SJSA1 (cell line): ENCODE measurements at regions not wholly inside any gene's neighbourhood (a gene's known extent, or its start where the extent isn't known, plus 50 kb on each side); places are given as distances from the start of the nearest gene placed in this dataset.

ENCODE experiments used
- DNase-seq, 2 experiments: peaks; one replicate each; pipeline ENCODE4 v3.0.0-alpha.2; 2015 to 2020; ENCODE audit warnings: low spot score in 2 of 2, low read depth in 1 of 2
- H3K27ac ChIP-seq: fragments of 250-450 bp; sonication (Bioruptor Pico); 2 replicates; pipeline ENCODE4 v1.5.1; 2020; ENCODE audit warnings: mild to moderate bottlenecking, moderate library complexity
- H3K27me3 ChIP-seq: fragments of 250-450 bp; sonication (Bioruptor Pico); replicated peaks from 2 replicates; pipeline ENCODE4 v1.5.1; 2020; ENCODE audit warnings: mild to moderate bottlenecking, moderate library complexity
- H3K36me3 ChIP-seq: fragments of 250-450 bp; sonication (Bioruptor Pico); 2 replicates; pipeline ENCODE4 v1.5.1; 2020; ENCODE audit warnings: mild to moderate bottlenecking
- H3K4me1 ChIP-seq: fragments of 250-450 bp; sonication (Bioruptor Pico); replicated peaks from 2 replicates; pipeline ENCODE4 v1.6.1; 2021; ENCODE audit warnings: mild to moderate bottlenecking
- H3K4me3 ChIP-seq: fragments of 250-450 bp; sonication (Bioruptor Pico); 2 replicates; pipeline ENCODE4 v1.5.1; 2020; ENCODE audit warnings: mild to moderate bottlenecking
- H3K9me3 ChIP-seq: fragments of 250-450 bp; sonication (Bioruptor Pico); replicated peaks from 2 replicates; pipeline ENCODE4 v1.5.1; 2020; ENCODE audit warnings: mild to moderate bottlenecking

DNA sequence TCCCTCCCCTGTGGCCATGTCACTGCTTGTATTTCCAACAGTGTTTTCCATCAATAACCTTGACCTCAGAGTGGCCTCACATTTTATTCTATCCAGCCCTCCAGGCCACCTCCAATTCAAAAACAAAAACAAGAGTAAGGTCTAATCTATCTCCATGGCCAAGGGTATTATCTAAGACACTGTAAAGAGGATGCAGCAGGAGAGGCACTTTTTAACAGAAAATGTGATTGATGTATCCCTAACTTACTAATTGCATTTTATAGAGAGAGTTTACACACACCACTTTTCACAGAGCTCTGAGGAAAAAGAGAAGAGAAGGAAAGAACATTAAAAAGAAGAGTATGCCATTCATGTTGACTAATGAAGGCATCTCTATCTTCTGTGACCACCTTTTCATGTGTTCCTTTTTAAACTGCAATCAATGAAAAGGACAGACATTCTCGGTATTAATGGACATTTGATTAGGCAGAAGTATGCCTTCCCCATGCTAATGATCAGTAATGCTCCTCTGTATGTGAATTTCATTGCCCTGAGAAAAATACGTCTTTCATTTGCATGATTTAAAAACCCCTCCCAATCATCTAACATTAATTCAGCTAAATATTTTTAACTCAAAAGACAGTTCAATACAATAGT lies 653.3 kb upstream of the POU3F3 start:
- Histone ChIP-seq H3K4me3 (no peak overlapping the region), H3K36me3 (no peaks in the 10 kb centered on the region), H3K27ac (no peak overlapping the region), H3K27me3 (no peaks in the 10 kb centered on the region), H3K4me1 (no peaks in the 10 kb centered on the region), H3K9me3 (no peaks in the 10 kb centered on the region; the same call in 1 of the 2 replicates)
- DNase-seq: no peak

DNA sequence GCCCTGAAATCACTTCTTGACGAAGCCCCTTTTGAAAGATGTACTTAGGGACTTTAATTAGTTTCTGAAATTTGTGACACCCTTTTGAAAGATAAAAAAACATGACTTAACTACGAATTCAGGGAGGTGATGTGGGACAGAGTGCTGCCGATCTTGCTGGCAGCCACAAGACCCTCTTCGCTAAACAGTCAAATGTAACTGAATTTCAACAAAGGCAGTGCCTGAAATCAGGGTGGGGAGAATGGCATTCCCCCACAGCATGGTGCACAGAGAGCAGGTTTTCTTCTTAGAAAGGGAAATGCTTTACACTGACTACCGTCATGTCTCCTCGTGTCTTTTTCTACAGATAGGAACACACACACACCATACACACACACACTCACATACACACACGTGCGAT lies 640.2 kb upstream of the POU3F3 start:
- no peak overlapping the region for H3K27ac ChIP-seq
- DNase-seq: no peak
- H3K27me3 ChIP-seq: no peaks in the 10 kb centered on the region
- H3K36me3 ChIP-seq: no peaks in the 10 kb centered on the region
- H3K4me3 ChIP-seq: no peak overlapping the region
- H3K9me3 ChIP-seq: no peaks in the 10 kb centered on the region
- H3K4me1 ChIP-seq: no peaks in the 10 kb centered on the region

DNA sequence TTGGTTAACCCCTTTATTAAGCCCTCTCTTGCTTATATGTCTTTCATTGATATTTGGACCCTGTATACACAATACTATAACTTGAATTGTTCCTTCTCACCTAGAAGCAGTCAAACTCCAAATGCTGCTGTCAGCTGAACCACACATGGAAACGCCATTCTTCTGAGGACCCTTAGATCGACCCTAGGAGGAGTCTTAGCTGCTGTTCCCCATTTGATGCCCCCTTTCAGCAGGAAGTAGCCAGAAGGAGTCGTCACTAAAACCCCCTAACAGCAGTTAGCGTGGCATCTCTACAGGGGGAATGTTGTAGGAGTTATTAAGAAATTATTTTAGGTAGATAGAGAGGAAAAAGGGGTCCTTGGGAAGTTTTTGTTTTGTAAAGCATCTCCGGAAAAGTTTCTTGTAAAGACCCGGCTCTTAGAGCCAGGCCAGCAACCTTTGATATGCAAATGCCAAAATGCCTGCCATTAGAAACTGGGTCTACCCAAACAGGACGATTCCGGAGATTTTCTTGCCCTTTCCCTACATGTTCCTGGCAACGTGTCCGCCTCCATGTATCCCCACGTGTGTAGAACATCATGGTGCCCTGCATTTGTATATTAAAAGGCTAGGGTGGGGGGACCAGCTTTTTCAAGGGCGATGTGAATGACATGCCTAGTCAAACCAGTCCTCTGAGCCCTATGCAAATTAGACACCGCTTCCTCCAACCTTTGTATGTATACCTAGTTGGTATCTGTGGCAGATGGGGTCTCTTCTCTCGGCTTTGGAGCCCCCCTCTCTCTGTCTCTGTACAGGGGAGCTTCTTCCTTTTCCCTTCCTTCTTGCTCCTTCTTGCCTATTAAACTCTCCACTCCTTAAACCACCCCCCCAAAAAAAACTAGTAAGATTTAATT lies 638.4 kb upstream of the POU3F3 start:
- H3K4me3 ChIP-seq: no peak overlapping the region
- no peaks in the 10 kb centered on the region for H3K36me3 ChIP-seq
- no peaks in the 10 kb centered on the region for H3K27me3 ChIP-seq
- no peaks in the 10 kb centered on the region for H3K4me1 ChIP-seq
- H3K27ac ChIP-seq: no peak overlapping the region
- no peaks in the 10 kb centered on the region for H3K9me3 ChIP-seq
- no peak for DNase-seq

DNA sequence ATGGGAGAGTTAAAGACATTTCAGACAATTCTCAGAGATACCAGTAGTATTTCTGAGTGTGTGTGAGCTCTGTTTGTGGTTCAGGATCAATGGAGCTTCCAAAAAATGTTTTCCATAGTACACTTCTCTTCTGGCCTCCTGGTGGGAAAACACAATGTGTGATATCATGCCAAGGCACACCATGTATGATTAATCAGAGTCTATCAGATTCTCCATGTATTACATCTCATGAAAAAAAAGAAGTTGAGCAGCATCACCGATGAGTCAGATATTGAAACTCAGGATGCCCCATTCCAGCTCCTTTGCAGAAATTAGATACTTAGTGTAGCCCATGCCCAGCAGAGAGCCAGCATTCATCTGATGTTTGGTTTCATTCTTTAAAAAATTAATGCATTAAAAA lies 620.3 kb upstream of the POU3F3 start:
- 0 out of 2 replicates have a peak, but pooled peaks cover 2% of the 10 kb centered on the region for H3K9me3 ChIP-seq
- no peak for DNase-seq
- H3K4me3 ChIP-seq: no peak overlapping the region
- H3K27ac ChIP-seq: no peak overlapping the region
- H3K4me1 ChIP-seq: no peaks in the 10 kb centered on the region
- no peaks in the 10 kb centered on the region for H3K27me3 ChIP-seq
- no peaks in the 10 kb centered on the region for H3K36me3 ChIP-seq

DNA sequence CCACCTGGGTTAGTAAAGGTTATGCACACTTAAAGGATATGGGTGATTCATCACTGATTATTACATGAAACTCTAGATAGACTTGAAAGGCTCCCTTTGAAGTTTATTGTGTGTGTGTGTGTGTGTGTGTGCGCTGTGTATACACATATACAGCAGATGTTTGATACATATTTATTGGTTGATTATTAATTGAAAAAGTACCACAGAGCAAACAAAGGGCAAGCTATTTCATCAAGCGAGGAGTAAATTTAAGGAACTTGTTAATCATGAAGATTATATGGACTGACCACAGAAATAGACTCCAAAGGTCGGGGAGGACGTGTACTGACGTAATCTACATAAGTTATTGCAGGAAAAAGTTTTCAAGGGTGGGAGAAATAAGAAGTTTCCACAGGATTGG lies 617.4 kb upstream of the POU3F3 start:
- no peaks in the 10 kb centered on the region for H3K27me3 ChIP-seq
- no peak for DNase-seq

DNA sequence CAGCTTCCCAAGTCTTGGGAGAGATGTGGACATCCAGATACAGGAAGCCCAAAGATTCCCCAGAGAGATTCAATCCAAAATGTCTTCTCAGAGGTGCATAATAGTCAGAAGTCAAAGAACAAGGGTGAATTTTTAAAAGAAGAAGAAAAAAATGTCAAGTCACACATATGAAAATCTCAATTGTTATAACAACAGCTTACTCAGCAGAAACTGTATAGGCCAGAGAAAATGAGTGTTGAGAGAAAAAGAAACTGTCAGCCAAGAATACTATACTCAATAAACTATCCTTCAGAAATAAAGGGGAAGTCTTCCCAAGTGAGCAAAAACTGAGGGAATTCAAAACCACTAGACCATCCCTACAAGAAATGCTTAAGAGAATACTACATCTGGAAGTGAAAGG lies 612.9 kb upstream of the POU3F3 start:
- H3K27me3 ChIP-seq: no peaks in the 10 kb centered on the region
- H3K27ac ChIP-seq: no peak overlapping the region
- no peaks in the 10 kb centered on the region for H3K4me1 ChIP-seq
- no peaks in the 10 kb centered on the region for H3K36me3 ChIP-seq
- H3K4me3 ChIP-seq: no peak overlapping the region
- DNase-seq: no peak
- 0 out of 2 replicates have a peak, but pooled peaks cover 2% of the 10 kb centered on the region for H3K9me3 ChIP-seq

More for the DNA sequence above, 617.4 kb upstream of the POU3F3 start:
- Histone ChIP-seq H3K4me3 (no peak overlapping the region), H3K27ac (no peak overlapping the region), H3K4me1 (no peaks in the 10 kb centered on the region), H3K9me3 (0 out of 2 replicates have a peak, but pooled peaks cover 2% of the 10 kb centered on the region), H3K36me3 (no peaks in the 10 kb centered on the region)

DNA sequence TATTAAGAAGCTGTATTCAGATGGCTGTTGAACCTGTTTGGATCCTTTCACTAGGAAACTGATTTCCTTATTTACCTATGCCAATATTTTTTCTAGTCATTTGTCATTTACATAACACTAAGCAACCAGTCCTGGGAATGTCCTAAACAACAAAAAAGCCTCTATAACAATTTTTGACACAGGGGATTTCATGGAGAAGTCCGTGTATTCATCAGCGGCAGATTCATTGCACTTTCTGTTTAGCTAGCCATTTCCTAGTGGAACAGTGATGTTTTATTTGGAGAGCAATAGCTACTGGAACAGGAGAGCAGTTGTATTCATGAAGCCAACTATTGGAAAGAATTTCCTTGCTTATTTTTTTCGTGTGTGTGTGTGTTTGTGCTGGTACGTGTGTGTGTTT lies 604.3 kb upstream of the POU3F3 start:
- no peaks in the 10 kb centered on the region for H3K9me3 ChIP-seq
- no peaks in the 10 kb centered on the region for H3K4me1 ChIP-seq

DNA sequence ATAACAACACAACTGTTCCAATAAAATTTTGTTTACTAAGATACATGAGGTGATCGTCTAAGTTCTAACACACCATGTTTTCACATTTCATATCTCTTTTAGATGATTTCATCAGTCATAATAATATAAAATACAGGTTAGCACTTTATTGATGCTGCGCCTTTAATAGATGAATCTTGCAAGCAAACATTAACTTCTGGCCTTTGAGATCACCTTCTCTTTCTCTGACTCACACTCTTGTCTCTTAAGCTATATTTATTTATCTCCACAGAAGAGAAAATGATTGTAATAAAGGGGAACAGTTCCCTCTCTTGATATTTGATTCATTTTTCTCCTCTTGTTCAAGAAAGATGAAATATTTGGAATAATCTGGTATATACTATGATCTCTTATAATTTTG lies 603.3 kb upstream of the POU3F3 start:
- H3K36me3 ChIP-seq: no peaks in the 10 kb centered on the region
- H3K4me3 ChIP-seq: no peak overlapping the region
- no peaks in the 10 kb centered on the region for H3K27me3 ChIP-seq
- no peak for DNase-seq
- H3K4me1 ChIP-seq: no peaks in the 10 kb centered on the region
- no peak overlapping the region for H3K27ac ChIP-seq
- no peaks in the 10 kb centered on the region for H3K9me3 ChIP-seq

More for the DNA sequence above, 604.3 kb upstream of the POU3F3 start:
- Histone ChIP-seq H3K36me3 (no peaks in the 10 kb centered on the region), H3K27ac (no peak overlapping the region), H3K27me3 (no peaks in the 10 kb centered on the region), H3K4me3 (no peak overlapping the region)
- no peak for DNase-seq

DNA sequence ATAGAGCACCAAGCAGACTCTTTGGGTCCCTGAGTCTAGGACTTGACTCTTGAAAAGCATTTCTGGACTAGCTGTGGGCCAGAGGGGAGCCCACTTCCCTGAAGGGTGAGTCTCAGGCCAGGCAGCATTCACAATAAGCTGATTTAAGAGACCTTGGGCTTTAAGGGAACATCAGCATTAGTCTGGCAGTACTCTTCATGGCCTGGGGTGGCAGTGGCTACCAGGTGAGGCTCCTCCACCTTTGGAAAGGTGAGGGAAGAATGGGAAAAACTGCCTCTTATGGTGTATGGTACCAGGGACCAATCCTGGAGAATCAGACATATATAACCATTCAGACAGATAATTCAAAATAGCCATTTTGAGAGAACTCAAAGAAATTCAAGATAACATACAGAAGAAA lies 599.9 kb upstream of the POU3F3 start:
- H3K4me3 ChIP-seq: no peak overlapping the region
- H3K9me3 ChIP-seq: no peaks in the 10 kb centered on the region
- H3K36me3 ChIP-seq: no peaks in the 10 kb centered on the region
- H3K27me3 ChIP-seq: no peaks in the 10 kb centered on the region
- no peak for DNase-seq
- H3K27ac ChIP-seq: no peak overlapping the region
- no peaks in the 10 kb centered on the region for H3K4me1 ChIP-seq

DNA sequence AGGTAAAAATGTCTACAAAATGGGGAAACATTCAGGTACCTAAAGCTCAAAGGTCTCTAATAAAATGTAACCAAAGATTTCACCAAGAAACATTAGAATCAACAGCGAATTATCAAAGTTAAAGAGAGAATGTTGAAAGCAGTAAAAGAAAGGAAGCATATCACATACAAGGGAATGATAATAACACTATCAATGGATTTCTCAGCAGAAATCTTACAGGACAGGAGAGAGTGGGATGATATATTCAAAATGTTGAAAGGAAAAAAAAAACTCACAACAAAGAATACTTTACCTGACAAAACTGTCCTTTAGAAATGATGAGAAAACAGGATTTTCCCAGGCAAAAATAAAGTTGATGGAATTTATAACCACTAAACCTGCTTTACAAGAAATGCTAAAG lies 591.2 kb upstream of the POU3F3 start:
- no peaks in the 10 kb centered on the region; the same call in 1 of the 2 replicates for H3K9me3 ChIP-seq
- no peaks in the 10 kb centered on the region for H3K4me1 ChIP-seq
- H3K4me3 ChIP-seq: no peak overlapping the region
- H3K27ac ChIP-seq: no peak overlapping the region
- H3K27me3 ChIP-seq: no peaks in the 10 kb centered on the region
- no peaks in the 10 kb centered on the region for H3K36me3 ChIP-seq
- no peak for DNase-seq

DNA sequence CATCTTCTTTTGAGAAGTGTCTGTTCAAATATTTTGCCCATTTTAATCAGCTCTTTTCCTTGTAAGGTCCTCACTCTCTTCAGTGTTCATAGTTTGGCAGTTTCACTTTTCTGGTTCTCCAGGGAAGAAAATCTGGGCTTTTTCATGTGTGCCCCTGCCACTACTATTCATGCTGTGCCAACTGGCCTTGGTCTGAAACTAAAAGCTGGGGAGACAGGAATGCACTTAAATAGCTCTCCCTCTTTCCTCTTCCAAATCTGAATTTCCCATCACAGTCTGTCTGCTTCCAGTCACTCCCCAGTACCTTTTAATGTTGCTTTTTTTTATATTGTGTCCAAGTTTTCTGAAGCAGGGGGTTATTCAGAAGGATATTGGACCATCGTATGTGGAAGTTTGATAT lies 574.3 kb upstream of the POU3F3 start:
- no peaks in the 10 kb centered on the region for H3K27me3 ChIP-seq
- no peaks in the 10 kb centered on the region for H3K4me1 ChIP-seq
- no peaks in the 10 kb centered on the region for H3K36me3 ChIP-seq
- H3K9me3 ChIP-seq: no peaks in the 10 kb centered on the region
- H3K27ac ChIP-seq: no peak overlapping the region
- H3K4me3 ChIP-seq: no peak overlapping the region
- DNase-seq: no peak

DNA sequence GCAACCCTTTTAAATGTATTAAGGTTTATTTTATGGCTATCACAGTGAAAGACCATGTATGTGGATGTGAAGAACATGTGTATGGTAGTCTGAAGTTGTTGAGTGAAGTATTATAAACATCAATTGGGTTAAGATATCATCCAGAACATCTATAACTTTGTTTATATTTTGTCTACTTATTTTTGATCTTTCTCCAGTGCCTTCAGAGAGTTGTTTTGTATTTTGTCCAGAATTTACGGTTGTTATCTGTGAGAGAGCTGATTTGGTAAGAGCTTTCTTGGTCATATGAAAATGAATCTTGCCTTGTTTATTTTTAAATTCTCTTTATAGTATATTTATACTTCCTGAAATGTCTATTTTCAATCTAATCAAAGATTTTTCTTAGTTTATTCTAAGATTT lies 573.7 kb upstream of the POU3F3 start:
- no peak overlapping the region for H3K4me3 ChIP-seq
- no peak for DNase-seq
- no peaks in the 10 kb centered on the region for H3K9me3 ChIP-seq
- no peak overlapping the region for H3K27ac ChIP-seq
- H3K36me3 ChIP-seq: no peaks in the 10 kb centered on the region
- H3K27me3 ChIP-seq: no peaks in the 10 kb centered on the region
- H3K4me1 ChIP-seq: no peaks in the 10 kb centered on the region

DNA sequence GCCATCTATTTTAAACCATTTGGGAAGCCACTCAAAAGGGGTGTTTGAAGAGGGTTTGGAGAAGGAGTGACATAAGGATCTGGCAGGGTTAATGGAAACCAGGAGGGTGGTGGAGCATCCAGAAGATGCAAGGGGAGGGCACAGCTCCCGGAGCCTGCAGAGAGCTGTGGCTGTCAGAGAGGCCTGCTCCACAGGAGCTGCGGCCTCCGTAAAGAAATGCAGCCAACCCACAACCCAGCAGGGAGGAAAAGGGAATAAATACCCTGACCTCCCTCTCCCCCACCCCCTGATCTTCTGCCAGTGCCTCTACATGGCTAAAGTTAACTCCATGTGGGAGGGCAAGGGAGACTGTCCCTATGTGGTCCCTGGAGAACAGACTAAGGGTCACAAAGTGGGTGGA lies 567.1 kb upstream of the POU3F3 start:
- Histone ChIP-seq H3K27ac (no peak overlapping the region), H3K4me3 (no peak overlapping the region), H3K36me3 (no peaks in the 10 kb centered on the region), H3K4me1 (no peaks in the 10 kb centered on the region), H3K27me3 (no peaks in the 10 kb centered on the region), H3K9me3 (no peaks in the 10 kb centered on the region)
- no peak for DNase-seq
